WTC11 (cell line): ENCODE measurements at regions not wholly inside any gene's neighbourhood (a gene's known extent, or its start where the extent isn't known, plus 50 kb on each side); places are given as distances from the start of the nearest gene placed in this dataset.

Experiments used
- ATAC-seq: fragments of 200-7000 bp; cut with Tn5 transposase; 2 replicates; pipeline ENCODE4 v1.10.0; 2021; ENCODE audit warnings: mild to moderate bottlenecking, moderate library complexity
- CTCF ChIA-PET: fragments of 300-600 bp; sonication (Branson Sonifier 250); formaldehyde crosslinking; loops from one replicate; lab custom pipeline; 2021; ENCODE audit warnings: antibody characterized with exemption; lab: Charles Lee
- POLR2A ChIA-PET: fragments of 350-600 bp; sonication (Branson Sonifier 250); formaldehyde crosslinking; loops from one replicate; lab custom pipeline; 2021; ENCODE audit warnings: antibody characterized with exemption; lab: Charles Lee
- DNase-seq: peaks from one replicate; pipeline ENCODE4 v3.0.0; 2021; ENCODE audit warnings: low spot score
- H3K27ac Mint-ChIP-seq: 2 replicates; pipeline ENCODE4 v1.8.0; 2021; ENCODE audit warnings: mixed read lengths
- H3K27me3 Mint-ChIP-seq: 2 replicates; pipeline ENCODE4 v1.8.0; 2021; ENCODE audit warnings: low read depth, mild to moderate bottlenecking, moderate library complexity, mixed read lengths
- H3K36me3 Mint-ChIP-seq: 2 replicates; pipeline ENCODE4 v1.8.0; 2021; ENCODE audit warnings: mixed read lengths
- H3K4me1 Mint-ChIP-seq: 2 replicates; pipeline ENCODE4 v1.8.0; 2022; ENCODE audit warnings: mixed read lengths
- H3K4me3 Mint-ChIP-seq: 2 replicates; pipeline ENCODE4 v1.8.0; 2021; ENCODE audit warnings: mild to moderate bottlenecking, moderate library complexity, mixed read lengths
- H3K9me3 Mint-ChIP-seq: 2 replicates; pipeline ENCODE4 v1.8.0; 2021; ENCODE audit warnings: mixed read lengths
- ATF1 ChIP-seq: sonication (generic); formaldehyde crosslinking; IDR thresholded peaks from 2 replicates; pipeline ENCODE4 v1.8.1; 2023; ENCODE audit warnings: mild to moderate bottlenecking, moderate library complexity, missing genetic modification reagents
- CREM ChIP-seq: sonication (generic); formaldehyde crosslinking; IDR thresholded peaks from 2 replicates; pipeline ENCODE4 v1.8.1; 2022; ENCODE audit warnings: mild to moderate bottlenecking, missing genetic modification reagents, moderate library complexity
- ETV6 ChIP-seq: sonication (generic); formaldehyde crosslinking; IDR thresholded peaks from 2 replicates; pipeline ENCODE4 v1.8.1; 2022; ENCODE audit warnings: mild to moderate bottlenecking, missing genetic modification reagents
- FOXJ3 ChIP-seq: sonication (generic); formaldehyde crosslinking; IDR thresholded peaks from 2 replicates; pipeline ENCODE4 v1.9.0; 2021; ENCODE audit warnings: missing genetic modification reagents, mild to moderate bottlenecking, borderline replicate concordance
- FOXP1 ChIP-seq: sonication (generic); formaldehyde crosslinking; IDR thresholded peaks from 2 replicates; pipeline ENCODE4 v1.8.0; 2022; ENCODE audit warnings: missing genetic modification reagents, mild to moderate bottlenecking, moderate library complexity, borderline replicate concordance
- IRF2 ChIP-seq: sonication (generic); formaldehyde crosslinking; IDR thresholded peaks from 2 replicates; pipeline ENCODE4 v1.8.0; 2022; ENCODE audit warnings: low read depth, missing genetic modification reagents, borderline replicate concordance
- JUN ChIP-seq: sonication (generic); formaldehyde crosslinking; IDR thresholded peaks from 2 replicates; pipeline ENCODE4 v1.8.0; 2023; ENCODE audit warnings: mild to moderate bottlenecking, missing genetic modification reagents
- MXD4 ChIP-seq: fragments of 250-450 bp; sonication (Bioruptor Pico); IDR thresholded peaks from 2 replicates; pipeline ENCODE4 v1.8.0; 2021; ENCODE audit warnings: mild to moderate bottlenecking, moderate library complexity, borderline replicate concordance
- MYBL2 ChIP-seq: sonication (generic); formaldehyde crosslinking; IDR thresholded peaks from 2 replicates; pipeline ENCODE4 v1.8.1; 2023; ENCODE audit warnings: mild to moderate bottlenecking, moderate library complexity, missing genetic modification reagents
- NFATC4 ChIP-seq: fragments of 250-450 bp; sonication (Bioruptor Pico); IDR thresholded peaks from 2 replicates; pipeline ENCODE4 v1.9.0; 2021; ENCODE audit warnings: mild to moderate bottlenecking
- NR3C1 ChIP-seq: sonication (generic); formaldehyde crosslinking; conservative IDR thresholded peaks from 2 replicates; pipeline ENCODE4 v1.8.1; 2023; ENCODE audit warnings: low read depth, mild to moderate bottlenecking, missing genetic modification reagents
- PRRX2 ChIP-seq: fragments of 250-450 bp; sonication (Bioruptor Pico); IDR thresholded peaks from 2 replicates; pipeline ENCODE4 v1.8.0; 2021; ENCODE audit warnings: mild to moderate bottlenecking
- SMAD3 ChIP-seq: sonication (generic); formaldehyde crosslinking; IDR thresholded peaks from 2 replicates; pipeline ENCODE4 v1.8.0; 2022; ENCODE audit warnings: missing genetic modification reagents, mild to moderate bottlenecking, borderline replicate concordance
- TCF7 ChIP-seq: sonication (generic); formaldehyde crosslinking; IDR thresholded peaks from 2 replicates; pipeline ENCODE4 v1.8.0; 2022; ENCODE audit warnings: mild to moderate bottlenecking, low read depth, missing genetic modification reagents, moderate library complexity
- ZNF423 ChIP-seq: fragments of 250-450 bp; sonication (Bioruptor Pico); IDR thresholded peaks from 2 replicates; pipeline ENCODE4 v2.1.2; 2022; ENCODE audit warnings: mild to moderate bottlenecking, moderate library complexity
- ZNF671 ChIP-seq: fragments of 250-450 bp; sonication (Bioruptor Pico); IDR thresholded peaks from 2 replicates; pipeline ENCODE4 v1.8.0; 2021; ENCODE audit warnings: mild to moderate bottlenecking
- TF ChIP-seq, protein P1 (sequence below): fragments of 200-600 bp; IDR thresholded peaks from 2 replicates; pipeline ENCODE4 v1.8.0; 2022; ENCODE audit warnings: antibody characterized with exemption
- TF ChIP-seq, protein P2 (sequence below): sonication (generic); formaldehyde crosslinking; IDR thresholded peaks from 2 replicates; pipeline ENCODE4 v1.8.1; 2022; ENCODE audit warnings: low read depth, missing genetic modification reagents, borderline replicate concordance
- TF ChIP-seq, protein P3 (sequence below): sonication (generic); formaldehyde crosslinking; IDR thresholded peaks from 2 replicates; pipeline ENCODE4 v1.8.0; 2023; ENCODE audit warnings: missing genetic modification reagents
- TF ChIP-seq, protein P4 (sequence below): fragments of 250-450 bp; sonication (Bioruptor Pico); IDR thresholded peaks from 2 replicates; pipeline ENCODE4 v1.8.0; 2021; ENCODE audit warnings: mild to moderate bottlenecking
- TF ChIP-seq, protein P5 (sequence below): sonication (generic); formaldehyde crosslinking; conservative IDR thresholded peaks from 2 replicates; pipeline ENCODE4 v1.8.1; 2022; ENCODE audit warnings: mild to moderate bottlenecking, missing genetic modification reagents
- TF ChIP-seq, protein P6 (sequence below): sonication (generic); formaldehyde crosslinking; IDR thresholded peaks from 2 replicates; pipeline ENCODE4 v1.8.0; 2022; ENCODE audit warnings: mild to moderate bottlenecking, missing genetic modification reagents

DNA sequence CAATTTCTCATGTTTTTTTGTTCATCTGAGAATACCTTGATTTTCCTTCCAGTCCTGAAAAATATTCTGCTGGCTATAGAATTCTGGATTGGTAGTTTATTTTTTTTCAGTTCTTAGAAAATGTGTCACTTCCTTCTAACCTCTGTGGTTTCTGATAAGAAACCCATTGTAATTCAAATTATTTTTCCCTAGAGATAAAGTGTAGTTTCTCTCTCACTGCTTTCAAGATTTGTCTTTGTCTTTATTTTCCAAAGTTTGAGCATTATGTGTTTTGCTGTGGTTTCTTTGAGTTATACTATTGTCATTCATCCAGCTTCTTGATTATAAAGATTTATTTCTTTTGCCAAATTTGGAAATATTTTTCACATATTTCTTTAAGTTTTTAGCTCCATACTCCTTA, 324.0 kb upstream of the SPRY2 start:
- peaks cover 15% of the 10 kb centered on the region for H3K4me1 Mint-ChIP-seq
- CTCF ChIA-PET, result no interaction called here
- TF ChIP-seq TCF7 (CRISPR knock-in tag) (no peak), ZNF423 (CRISPR knock-in tag) (no peak), PRRX2 (CRISPR knock-in tag) (no peak), ZNF671 (CRISPR knock-in tag) (no peak), MYBL2 (CRISPR knock-in tag) (no peak), IRF2 (CRISPR knock-in tag) (no peak), NR3C1 (CRISPR knock-in tag) (no peak), SMAD3 (CRISPR knock-in tag) (no peak), FOXJ3 (CRISPR knock-in tag) (no peak), CREM (no peak), ETV6 (no peak)
- TF ChIP-seq, protein P1, sequence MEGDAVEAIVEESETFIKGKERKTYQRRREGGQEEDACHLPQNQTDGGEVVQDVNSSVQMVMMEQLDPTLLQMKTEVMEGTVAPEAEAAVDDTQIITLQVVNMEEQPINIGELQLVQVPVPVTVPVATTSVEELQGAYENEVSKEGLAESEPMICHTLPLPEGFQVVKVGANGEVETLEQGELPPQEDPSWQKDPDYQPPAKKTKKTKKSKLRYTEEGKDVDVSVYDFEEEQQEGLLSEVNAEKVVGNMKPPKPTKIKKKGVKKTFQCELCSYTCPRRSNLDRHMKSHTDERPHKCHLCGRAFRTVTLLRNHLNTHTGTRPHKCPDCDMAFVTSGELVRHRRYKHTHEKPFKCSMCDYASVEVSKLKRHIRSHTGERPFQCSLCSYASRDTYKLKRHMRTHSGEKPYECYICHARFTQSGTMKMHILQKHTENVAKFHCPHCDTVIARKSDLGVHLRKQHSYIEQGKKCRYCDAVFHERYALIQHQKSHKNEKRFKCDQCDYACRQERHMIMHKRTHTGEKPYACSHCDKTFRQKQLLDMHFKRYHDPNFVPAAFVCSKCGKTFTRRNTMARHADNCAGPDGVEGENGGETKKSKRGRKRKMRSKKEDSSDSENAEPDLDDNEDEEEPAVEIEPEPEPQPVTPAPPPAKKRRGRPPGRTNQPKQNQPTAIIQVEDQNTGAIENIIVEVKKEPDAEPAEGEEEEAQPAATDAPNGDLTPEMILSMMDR, result no peak
- TF ChIP-seq, protein P2, sequence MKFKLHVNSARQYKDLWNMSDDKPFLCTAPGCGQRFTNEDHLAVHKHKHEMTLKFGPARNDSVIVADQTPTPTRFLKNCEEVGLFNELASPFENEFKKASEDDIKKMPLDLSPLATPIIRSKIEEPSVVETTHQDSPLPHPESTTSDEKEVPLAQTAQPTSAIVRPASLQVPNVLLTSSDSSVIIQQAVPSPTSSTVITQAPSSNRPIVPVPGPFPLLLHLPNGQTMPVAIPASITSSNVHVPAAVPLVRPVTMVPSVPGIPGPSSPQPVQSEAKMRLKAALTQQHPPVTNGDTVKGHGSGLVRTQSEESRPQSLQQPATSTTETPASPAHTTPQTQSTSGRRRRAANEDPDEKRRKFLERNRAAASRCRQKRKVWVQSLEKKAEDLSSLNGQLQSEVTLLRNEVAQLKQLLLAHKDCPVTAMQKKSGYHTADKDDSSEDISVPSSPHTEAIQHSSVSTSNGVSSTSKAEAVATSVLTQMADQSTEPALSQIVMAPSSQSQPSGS (CRISPR knock-in tag), result no peak
- TF ChIP-seq, all 79 proteins: peak for 0
- no peak overlapping the region for H3K27ac Mint-ChIP-seq
- H3K27me3 Mint-ChIP-seq, result no peaks in the 10 kb centered on the region
- DNase-seq, result no peak
- H3K4me3 Mint-ChIP-seq, result no peak overlapping the region
- no peaks in the 10 kb centered on the region for H3K9me3 Mint-ChIP-seq
- POLR2A ChIA-PET, result no interaction called here
- no peak for ATAC-seq
- no peaks in the 10 kb centered on the region for H3K36me3 Mint-ChIP-seq

DNA sequence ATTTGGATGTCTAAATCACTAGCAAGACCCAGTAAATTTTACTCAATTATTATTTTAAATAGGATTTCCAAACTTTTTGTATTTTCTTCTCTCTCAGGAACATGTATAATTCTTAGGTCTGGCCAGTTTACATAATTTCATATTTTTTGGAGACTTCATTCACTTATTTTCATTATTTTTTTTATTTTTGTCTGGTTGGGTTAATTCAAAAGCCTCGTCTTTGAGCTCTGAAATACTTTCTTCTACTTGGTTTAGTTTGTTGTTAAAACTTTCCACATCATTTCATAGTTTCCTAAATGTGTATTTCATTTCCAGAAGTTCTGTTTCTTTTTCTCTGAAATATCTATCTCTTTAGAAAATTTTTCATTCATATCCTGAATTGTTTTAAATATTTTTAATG, 322.9 kb upstream of the SPRY2 start:
- ATAC-seq (no peak), DNase-seq (no peak)
- Mint-ChIP-seq H3K27me3 (no peaks in the 10 kb centered on the region), H3K36me3 (no peaks in the 10 kb centered on the region), H3K27ac (no peak overlapping the region), H3K4me1 (peaks cover 15% of the 10 kb centered on the region), H3K9me3 (no peaks in the 10 kb centered on the region), H3K4me3 (no peak overlapping the region)
- ChIA-PET POLR2A (no interaction called here), CTCF (no interaction called here)
- no peak for TF ChIP-seq JUN
- TF ChIP-seq, protein P3, sequence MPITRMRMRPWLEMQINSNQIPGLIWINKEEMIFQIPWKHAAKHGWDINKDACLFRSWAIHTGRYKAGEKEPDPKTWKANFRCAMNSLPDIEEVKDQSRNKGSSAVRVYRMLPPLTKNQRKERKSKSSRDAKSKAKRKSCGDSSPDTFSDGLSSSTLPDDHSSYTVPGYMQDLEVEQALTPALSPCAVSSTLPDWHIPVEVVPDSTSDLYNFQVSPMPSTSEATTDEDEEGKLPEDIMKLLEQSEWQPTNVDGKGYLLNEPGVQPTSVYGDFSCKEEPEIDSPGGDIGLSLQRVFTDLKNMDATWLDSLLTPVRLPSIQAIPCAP, result no peak
- TF ChIP-seq, protein P1, result no peak
- TF ChIP-seq MYBL2 (CRISPR knock-in tag), result no peak
- TF ChIP-seq NR3C1 (CRISPR knock-in tag), result no peak
- TF ChIP-seq FOXP1 (CRISPR knock-in tag), result no peak
- TF ChIP-seq, protein P4, sequence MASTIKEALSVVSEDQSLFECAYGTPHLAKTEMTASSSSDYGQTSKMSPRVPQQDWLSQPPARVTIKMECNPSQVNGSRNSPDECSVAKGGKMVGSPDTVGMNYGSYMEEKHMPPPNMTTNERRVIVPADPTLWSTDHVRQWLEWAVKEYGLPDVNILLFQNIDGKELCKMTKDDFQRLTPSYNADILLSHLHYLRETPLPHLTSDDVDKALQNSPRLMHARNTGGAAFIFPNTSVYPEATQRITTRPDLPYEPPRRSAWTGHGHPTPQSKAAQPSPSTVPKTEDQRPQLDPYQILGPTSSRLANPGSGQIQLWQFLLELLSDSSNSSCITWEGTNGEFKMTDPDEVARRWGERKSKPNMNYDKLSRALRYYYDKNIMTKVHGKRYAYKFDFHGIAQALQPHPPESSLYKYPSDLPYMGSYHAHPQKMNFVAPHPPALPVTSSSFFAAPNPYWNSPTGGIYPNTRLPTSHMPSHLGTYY (CRISPR knock-in tag), result no peak
- no peak for TF ChIP-seq ATF1 (CRISPR knock-in tag)
- TF ChIP-seq, protein P5, sequence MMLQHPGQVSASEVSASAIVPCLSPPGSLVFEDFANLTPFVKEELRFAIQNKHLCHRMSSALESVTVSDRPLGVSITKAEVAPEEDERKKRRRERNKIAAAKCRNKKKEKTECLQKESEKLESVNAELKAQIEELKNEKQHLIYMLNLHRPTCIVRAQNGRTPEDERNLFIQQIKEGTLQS (CRISPR knock-in tag), result no peak
- no peak for TF ChIP-seq MXD4
- TF ChIP-seq NFATC4 (CRISPR knock-in tag), result no peak
- TF ChIP-seq, protein P6, sequence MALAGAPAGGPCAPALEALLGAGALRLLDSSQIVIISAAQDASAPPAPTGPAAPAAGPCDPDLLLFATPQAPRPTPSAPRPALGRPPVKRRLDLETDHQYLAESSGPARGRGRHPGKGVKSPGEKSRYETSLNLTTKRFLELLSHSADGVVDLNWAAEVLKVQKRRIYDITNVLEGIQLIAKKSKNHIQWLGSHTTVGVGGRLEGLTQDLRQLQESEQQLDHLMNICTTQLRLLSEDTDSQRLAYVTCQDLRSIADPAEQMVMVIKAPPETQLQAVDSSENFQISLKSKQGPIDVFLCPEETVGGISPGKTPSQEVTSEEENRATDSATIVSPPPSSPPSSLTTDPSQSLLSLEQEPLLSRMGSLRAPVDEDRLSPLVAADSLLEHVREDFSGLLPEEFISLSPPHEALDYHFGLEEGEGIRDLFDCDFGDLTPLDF (CRISPR knock-in tag), result no peak
